Right lung (tissue), 2 donors: ENCODE measurements at regions not wholly inside any gene's neighbourhood (a gene's known extent, or its start where the extent isn't known, plus 50 kb on each side); places are given as distances from the start of the nearest gene placed in this dataset.
"Not testable (repeated sequence)": the region's sequence is repeated elsewhere in the genome, so short reads cannot be mapped to it uniquely, and the experiment has no call there.

Experiments
- DNase-seq, 2 donors: peaks; one replicate each; pipeline ENCODE4 v3.0.0-alpha.2; 2013

DNA sequence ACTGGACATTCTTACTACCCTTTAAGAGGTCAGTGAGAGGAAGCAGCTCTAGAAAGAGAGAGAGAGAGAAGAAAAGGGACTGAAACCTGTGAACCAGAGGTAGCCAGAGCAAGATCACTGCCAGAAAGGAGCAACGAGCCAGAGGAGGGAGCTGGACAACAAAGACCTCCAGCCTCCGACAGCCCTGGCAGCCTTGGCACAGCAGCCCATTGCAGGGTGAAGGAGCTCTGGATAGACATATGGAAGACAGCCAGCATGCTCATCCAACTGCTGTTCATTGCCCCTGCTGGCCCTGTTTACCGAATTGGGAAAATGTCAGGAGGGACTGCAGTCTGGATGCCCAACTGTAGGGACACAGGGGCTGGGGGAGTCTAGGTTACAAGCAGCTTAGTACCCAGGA, 228.4 kb upstream of the SLC35G4 start:
- no peak for DNase-seq

DNA sequence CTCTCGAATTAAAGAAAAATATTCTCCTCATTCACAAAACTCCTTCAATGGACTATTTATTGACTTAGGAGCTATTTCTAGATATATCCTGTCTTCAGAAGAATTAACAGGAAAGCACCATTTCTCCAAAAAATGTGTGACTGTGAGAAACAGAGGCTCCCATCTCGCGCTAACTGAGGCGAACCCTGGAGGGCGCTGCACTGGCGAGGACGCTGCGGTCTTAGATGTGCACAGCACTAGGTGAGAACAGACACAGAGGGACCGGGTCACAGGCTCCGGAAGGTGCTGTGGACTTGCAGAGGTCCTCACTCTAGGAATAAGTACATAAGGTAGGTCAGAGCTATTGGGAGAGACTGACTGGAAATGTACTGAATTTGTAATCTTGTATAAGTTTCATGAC, 229.7 kb upstream of the SLC35G4 start:
- no peak for DNase-seq

DNA sequence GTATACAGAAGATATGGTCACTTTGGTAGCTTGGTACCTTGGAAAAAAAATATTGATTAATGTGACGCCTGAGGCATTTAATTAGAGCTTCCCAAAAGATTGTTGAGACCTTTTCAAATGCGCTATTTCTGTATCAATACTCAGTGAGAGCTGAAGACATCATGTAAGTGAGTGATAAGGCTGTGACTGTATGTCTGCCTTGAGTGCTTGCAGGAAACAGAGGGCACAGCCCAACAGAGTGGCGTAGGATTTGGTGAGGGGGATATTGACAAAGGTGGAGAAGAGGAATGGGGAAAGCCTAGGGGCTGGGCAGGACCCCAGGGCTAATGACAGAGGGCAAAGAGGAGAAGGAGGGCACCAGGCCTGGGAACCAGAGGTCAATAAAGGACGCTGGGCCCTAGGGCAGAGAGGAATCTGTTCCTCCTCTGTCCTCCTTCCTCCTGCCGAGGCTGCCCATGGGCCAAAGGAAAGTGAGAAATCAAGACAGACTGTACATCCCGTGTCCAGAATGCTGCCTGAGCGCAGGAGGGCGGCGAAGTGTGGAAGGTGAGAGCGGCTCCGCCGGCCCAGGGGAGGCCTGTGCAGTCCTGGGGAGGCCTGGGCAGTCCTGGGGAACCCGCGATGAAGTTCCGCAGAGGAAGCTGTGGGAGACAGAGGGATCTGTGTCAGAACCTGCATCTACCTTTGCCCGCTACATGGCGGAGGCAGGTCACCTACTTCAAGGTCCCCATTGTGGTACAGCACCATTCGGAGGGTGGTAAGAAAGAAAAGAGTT, 228.6 kb upstream of the PIEZO2 start:
- DNase-seq: no peak

DNA sequence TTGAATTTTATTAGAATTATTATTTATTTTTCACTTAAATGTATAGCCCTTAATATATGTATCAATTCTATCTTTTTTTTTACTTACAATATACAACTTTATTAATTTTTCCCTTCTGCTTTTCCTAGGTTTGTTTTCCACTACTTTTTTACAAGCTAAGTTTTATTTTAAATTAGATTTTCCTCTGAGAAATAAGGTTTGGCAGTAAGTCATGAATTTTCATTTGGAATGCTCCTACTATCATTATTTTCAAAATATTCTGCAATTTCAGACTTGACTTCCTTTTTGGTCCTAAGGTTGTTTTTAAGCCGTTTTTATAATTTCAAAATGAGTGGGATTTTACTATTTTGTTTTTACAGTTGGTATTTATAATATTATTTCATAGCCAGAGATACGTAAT, 222.8 kb upstream of the PIEZO2 start:
- no peak for DNase-seq

DNA sequence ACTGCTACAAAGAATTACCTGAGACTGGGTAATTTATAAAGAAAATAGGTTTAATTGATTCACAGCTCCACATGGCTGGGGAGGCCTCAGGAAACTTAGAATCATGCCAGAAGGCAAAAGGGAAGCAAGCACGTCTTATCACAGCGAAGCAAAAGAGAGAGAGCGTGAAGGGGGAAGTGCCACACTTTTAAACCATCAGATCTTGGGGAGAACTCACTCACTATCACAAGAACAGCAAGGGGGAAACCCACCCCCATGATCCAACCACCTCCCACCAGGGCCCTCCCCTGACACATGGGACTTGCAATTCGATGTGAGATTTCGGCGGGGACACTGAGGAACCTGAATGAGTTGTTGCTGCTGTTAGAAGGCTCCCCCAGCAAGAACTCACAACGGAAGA, 220.2 kb upstream of the PIEZO2 start:
- no peak for DNase-seq

DNA sequence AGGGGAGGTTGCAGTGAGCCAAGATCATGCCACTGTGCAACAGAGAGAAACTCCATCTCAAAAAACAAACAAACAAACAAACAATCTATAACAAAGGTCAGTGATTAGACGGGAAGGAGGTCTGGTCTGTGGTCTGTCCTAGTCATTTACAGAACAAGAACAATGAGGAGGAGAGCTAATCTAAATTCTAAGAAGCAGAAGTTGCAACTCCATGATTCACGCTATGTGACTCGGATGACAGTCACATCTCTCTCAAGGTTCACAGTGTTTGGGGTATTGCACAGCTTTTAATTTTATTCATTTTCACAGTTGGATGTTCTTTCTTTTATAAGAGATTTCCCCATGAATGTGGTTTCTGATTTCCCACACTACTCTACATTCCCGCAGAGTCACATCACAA, 218.7 kb upstream of the PIEZO2 start:
- no peak for DNase-seq

DNA sequence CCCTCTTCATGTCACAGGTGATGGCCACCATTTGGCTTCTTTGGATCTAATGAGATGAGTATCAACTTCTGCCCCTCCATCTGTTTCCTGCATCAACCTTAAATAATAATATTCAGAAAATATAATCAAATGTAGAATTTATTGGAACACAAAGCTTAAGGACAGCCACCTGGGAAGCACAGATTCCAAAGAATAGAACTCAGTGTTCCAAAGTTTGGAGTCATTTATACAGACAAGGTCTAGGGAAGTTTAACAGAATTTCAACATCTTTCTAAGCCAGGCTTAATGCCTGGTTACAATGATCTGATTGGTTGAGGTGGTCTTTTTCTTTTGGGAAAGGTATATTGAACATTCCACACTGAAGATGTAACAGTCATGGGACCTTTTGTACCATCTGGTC, 218.0 kb upstream of the PIEZO2 start:
- DNase-seq: no peak

DNA sequence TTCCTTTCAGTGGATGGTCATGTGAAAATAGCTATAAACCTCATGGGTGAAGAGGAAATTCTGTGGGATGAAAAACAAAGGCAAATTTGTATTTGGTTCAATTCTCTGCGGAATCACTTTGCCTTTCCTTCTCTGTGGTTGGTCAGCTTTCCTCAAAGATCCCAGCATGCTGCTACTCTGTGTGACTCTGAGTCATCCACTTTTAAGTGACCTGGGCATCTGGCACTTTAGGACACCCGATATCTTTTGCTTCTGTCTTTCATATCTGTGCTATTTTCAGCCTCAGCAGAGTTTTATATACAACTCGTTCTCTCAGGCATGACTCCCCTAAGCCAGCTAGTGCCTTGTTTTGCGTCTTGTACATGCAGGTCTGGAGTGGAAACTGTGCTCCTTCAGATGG, 217.0 kb upstream of the PIEZO2 start:
- DNase-seq: no peak

DNA sequence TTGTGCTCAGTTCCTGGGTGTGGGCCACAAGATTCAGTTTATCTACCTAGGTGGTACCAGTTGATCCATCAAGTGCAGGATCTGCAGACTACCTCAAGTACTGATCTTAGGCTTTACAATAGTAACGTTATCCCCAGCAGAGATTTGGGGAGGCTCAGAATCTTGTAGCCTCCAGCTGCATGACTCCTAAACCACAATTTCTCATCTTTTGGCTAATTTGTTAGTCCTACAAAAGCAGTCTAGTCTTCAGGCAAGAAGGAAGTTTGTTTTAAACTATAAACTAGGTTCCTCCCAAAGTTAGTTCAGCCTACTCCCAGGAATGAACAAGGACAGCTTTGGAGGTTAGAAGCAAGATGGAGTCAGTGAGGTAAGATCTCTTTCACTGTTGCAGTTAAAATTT, 213.5 kb upstream of the PIEZO2 start:
- no peak for DNase-seq

DNA sequence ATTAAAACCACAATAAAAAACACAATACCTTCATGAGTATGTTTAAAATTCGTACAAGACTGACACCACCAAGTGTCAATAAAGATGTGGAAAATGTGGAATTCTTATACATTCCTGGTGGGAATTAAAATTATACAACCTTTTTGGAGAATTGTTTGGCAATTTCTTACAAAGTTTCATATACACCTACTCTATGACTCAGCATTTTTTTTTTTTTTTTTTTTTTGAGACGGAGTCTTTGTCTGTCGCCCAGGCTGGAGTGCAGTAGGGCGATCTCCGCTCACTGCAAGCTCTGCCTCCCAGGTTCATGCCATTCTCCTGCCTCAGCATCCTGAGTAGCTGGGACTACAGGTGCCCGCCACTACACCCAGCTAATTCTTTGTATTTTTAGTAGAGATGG, 212.5 kb upstream of the PIEZO2 start:
- DNase-seq: not testable (repeated sequence)

DNA sequence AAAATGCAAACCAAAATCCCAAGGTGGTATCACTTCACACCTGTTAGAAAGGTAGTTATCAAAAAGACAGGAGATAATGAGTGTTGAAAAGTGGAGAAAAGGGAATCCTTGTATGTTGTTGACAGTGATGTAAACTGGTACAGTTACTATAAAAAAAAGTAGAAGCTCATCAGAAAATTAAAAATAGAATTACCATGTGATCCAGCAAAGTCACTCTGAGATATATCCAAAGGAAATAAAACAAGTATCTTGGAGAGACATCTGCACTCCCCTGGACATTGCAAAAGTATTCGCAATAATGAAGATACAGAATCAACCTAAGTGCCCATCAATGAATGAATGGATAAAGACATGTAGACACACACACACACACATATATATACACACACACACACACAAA, 208.3 kb upstream of the PIEZO2 start:
- DNase-seq: no peak

DNA sequence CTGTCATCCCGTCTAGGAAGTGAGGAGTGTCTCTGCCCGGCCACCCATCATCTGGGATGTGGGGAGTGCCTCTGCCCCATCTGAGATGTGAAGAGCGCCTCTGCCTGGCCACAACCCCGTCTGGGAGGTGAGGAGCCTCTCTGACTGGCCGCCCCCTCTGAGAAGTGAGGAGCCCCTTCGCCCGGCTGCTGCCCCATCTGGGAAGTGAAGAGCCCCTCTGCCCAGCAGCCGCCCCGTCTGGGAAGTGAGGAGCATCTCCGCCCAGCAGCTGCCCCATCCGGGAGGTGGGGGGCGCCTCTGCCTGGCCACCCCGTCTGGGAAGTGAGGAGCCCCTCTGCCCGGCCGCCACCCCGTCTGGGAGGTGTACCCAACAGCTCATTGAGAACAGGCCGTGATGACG, 195.2 kb upstream of the PIEZO2 start:
- not testable (repeated sequence) for DNase-seq

DNA sequence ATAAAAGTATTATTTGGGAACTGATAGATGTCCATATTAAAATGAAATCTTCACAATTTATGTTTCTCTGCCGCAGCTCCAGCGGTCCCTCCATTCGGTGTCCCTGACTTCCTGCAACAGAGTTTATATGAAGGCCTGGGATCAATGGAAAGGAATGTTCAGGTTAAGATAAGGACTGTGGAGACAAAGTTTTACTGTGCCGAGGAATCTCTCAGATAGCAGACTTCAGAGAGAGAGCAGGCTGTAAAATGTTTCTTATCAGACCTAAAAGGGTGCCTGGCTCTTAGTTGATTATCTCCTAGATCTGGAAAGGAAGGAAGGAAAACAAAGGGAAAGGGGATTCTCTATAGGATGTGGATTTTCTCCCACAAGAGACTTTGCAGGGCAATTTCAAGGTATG, 193.7 kb upstream of the PIEZO2 start:
- no peak for DNase-seq

DNA sequence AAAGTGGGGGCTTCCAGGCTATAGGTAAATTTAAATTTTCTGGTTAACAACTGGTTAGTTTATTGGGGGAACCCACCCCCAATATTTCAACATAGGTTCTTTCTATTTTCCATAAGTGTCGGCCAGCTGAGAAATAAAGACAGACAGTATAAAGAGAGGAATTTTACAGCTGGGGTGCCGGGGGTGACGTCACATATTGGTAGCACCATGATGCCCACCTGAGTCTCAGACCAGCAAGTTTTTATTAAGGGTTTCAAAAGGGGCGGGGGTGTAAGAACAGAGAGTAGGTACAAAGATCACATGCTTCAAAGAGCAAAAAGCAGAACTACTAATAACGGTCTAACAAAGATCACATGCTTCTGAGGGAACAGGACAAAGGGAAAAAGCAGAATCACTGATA, 192.7 kb upstream of the PIEZO2 start:
- not testable (repeated sequence) for DNase-seq

DNA sequence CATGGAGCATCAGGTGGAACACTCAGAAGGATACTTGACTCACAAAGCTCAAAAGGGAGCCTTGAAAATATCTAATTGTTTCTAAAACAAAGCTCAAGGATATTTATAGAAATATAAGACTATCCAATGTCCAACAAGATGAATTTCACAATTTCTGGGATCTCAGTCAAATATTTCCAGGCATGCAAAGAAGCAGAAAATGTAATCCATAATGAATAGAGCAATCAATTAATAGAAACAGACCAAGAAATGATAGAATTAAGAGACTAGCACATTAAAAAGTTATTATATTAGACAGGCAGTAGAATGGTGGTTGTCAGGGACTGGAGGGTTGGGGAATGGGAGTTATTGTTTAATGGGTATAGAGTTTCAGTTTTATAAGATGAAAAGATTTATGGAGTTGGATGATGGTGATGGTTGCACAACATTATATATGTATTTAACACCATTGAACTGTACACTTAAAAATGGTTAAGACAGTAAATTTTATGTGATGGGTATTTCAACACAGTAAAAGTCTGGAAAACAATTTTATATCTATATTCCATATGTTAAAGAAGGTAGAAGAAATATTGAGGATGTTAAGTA, 189.9 kb upstream of the PIEZO2 start:
- DNase-seq: peak; percentile 12 to 31

DNA sequence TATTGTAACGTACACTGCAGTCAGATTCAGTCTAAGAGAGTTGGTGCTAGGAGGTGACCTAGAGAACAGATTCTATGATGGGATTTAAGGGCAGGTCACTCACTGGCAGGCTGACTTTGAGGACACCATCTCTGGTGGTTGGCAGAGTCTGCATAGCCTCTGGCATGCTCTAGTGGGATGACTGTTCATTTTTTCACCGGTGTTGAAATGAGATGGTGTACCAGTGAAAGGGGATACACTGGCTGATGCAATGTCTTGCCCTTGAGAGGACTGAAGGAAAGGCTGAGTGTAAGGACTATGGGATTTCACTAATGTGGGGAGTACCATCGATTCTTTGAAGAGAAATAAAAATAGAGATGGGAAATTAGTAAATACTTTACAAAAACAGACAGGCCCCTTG, 186.9 kb upstream of the PIEZO2 start:
- DNase-seq: no peak

DNA sequence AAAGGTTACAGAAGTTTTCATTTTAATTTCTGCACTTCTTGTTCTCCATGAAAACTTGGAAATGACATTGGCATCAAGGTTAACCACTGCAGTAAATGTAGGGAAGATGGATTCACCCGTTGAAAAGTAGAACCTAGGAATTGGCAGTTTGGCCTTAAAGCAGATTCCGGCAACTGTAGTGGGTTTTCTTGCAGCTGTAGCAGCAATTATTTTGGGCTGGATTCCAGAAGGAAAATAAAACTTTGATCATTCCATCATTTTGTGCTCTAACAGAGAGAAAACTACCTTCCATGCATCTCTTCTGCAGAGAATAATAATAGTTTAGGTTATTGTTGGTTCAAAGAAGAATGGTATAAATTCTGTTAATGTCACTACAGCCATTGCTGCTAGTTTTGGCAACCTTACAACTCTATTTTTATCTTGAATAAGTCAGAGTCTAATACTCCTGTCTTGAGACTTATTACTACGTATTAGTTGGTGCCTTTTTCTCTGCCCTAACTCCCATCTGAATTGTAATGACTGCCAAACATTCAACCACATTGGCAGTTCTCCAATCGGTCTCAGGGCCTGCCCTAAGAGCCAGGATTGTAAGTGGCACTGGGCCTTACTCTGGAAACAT, 178.1 kb upstream of the PIEZO2 start:
- peak in 1 of 2 donors; percentile 12 for DNase-seq

DNA sequence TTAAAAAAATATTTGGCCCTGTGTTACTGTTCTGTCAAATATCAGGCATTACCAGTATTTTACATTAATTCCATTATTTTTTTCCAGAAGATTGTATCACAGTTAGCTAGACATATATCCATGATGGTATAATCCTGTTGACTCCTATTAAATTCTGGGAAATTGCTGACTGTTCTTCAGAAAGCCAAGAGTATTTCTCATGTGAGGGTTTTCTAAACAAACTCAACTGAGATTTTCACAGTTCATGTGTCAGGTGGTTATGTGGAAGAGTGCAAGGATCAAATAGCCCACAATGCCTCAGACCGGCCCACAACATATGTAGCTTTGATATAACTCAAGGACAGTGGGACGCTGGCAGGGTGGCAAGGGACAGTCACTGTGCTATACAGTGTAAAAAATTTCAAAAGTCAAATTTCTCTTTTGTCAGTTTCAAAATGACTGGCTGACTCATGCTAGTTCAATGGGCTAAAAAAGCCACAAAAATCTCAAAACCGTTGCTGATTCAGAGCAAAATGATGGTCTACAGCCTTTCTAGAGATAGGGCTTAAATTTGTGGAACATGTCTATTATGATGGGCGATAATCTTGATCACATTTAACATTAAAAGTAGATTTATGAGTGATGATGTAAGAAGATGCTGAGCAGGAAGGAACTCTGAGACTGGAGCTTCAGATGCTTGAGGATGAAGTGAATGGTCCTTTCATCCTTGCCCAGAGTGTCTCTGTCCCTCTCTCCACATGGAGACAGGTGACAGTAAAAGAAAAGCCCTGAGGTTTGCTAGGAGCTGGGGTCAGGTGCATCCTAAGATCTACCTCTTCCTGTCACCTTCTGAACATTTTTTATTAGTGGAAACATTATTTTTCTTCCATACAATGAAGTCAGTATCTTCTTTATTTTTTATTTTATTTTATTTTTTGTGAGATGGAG, 175.8 kb upstream of the PIEZO2 start:
- no peak for DNase-seq

DNA sequence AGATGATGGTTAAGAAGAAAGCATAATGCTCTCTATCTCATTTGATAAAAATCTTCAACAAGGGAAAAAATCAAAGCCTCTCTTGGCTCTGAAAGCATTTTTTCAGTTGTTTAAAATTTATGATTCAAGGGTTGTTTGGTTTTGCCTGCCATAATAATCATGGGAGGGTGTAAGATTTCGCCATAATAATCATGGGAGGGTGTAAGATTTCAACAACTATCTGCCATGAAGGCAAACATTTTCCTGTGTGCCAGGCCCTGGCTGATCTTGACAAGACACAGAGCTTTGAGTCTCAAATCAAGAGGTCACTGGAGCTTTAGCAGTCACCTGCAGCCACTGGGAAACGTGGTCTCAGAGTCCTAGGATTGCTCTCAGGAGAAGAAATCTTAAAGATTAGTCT, 175.1 kb upstream of the PIEZO2 start:
- no peak for DNase-seq

DNA sequence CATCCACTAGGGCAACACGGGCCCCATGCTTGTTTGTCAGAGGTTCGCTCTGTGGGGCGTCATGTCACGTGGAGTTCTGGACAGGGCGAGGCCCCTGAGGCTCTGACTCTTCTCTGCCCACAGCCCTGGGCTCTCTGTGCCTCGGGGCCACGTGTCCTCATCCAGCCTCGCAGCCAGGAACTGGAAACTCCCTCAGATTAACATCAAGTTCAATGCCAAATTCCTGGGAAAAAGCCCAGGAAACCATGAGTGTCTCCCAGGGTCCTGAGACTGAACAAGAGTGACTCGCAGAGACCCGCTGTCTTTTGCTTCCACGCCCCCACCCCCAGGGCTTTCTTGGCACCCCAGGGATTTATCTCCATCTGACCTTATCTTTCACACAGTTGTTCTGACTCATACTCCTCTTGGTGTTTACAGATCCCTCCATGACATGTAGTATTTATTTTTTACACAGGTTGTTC, 174.0 kb upstream of the PIEZO2 start:
- no peak for DNase-seq

DNA sequence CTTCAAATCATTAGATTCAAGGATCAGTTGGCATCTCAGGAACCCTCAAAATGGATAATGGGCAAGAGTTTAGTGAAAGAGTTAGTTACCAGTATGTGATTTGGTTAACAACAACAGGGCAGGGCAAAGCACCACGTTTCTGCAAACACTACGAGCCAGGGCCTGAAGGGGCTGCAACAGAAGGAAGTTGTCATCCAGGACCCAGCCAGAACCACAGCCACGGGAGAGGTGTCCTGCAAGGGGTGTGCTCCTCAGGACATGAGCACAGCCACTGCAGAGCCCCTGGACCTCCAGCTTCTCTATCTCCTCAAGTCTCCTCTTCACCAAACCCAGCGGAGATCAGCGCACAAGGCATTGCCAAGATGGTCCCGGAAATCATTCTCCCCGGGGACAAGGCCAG, 173.3 kb upstream of the PIEZO2 start:
- no peak for DNase-seq

DNA sequence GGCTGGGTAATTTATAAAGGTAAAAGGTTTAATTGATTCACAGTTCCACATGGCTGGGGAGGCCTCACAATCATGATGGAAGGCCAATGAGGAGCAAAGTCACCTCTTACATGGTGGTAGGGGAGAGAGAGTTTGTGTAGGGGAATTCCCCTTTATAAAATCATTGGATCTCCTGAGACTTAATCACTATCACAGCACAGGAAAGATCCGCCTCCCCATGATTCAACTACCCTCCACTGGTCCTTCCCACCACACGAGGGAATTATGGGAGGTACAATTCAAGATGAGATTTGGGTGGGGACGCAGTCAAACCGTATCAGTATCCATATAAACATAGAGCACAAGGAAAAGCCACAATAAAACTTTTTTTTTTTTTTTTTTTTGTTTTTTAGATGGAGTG, 172.6 kb upstream of the PIEZO2 start:
- DNase-seq: no peak
